GM23248 (cell line): ENCODE measurements at regions not wholly inside any gene's neighbourhood (a gene's known extent, or its start where the extent isn't known, plus 50 kb on each side); places are given as distances from the start of the nearest gene placed in this dataset.

Experiments
- DNase-seq: peaks from one replicate; pipeline ENCODE4 v3.0.0-alpha.2; 2015
- H2AFZ ChIP-seq: fragments of 200-600 bp; sonication (generic); 2 replicates; pipeline ENCODE4 v1.6.1; 2016; ENCODE audit warnings: antibody characterized with exemption
- H3F3A ChIP-seq: fragments of 200-600 bp; sonication (generic); 2 replicates; pipeline ENCODE4 v1.6.1; 2016; ENCODE audit warnings: mild to moderate bottlenecking, antibody characterized with exemption, mixed run types; ENCODE audit not compliant: insufficient read depth
- H3K27ac ChIP-seq: fragments of 200-600 bp; sonication (generic); 2 replicates; pipeline ENCODE4 v1.5.1; 2016; ENCODE audit warnings: mild to moderate bottlenecking
- H3K27me3 ChIP-seq: fragments of 200-600 bp; sonication (generic); replicated peaks from 2 replicates; pipeline ENCODE4 v1.6.1; 2016; ENCODE audit warnings: mild to moderate bottlenecking; ENCODE audit not compliant: insufficient read depth
- H3K36me3 ChIP-seq: fragments of 200-600 bp; sonication (generic); 2 replicates; pipeline ENCODE4 v1.6.1; 2016; ENCODE audit warnings: low read depth, mild to moderate bottlenecking
- H3K4me1 ChIP-seq: fragments of 200-600 bp; sonication (generic); 2 replicates; pipeline ENCODE4 v1.6.1; 2016; ENCODE audit warnings: mild to moderate bottlenecking; ENCODE audit not compliant: insufficient read depth
- H3K4me2 ChIP-seq: fragments of 200-600 bp; sonication (generic); one replicate; pipeline ENCODE4 v1.6.1; 2016; ENCODE audit warnings: mild to moderate bottlenecking; ENCODE audit not compliant: unreplicated experiment
- H3K4me3 ChIP-seq: fragments of 200-600 bp; sonication (generic); 2 replicates; pipeline ENCODE4 v1.5.1; 2016; ENCODE audit warnings: mild to moderate bottlenecking
- H3K79me2 ChIP-seq: fragments of 200-600 bp; sonication (generic); 2 replicates; pipeline ENCODE4 v1.6.1; 2016; ENCODE audit warnings: mild to moderate bottlenecking; ENCODE audit not compliant: insufficient read depth
- H3K9ac ChIP-seq: fragments of 200-600 bp; sonication (generic); 2 replicates; pipeline ENCODE4 v1.6.1; 2016; ENCODE audit warnings: mild to moderate bottlenecking
- H3K9me2 ChIP-seq: fragments of 200-600 bp; sonication (generic); 2 replicates; pipeline ENCODE4 v1.6.1; 2016; ENCODE audit warnings: mixed run types, mild to moderate bottlenecking, moderate library complexity; ENCODE audit not compliant: insufficient read depth
- H3K9me3 ChIP-seq: fragments of 200-600 bp; sonication (generic); one replicate; pipeline ENCODE4 v1.6.1; 2017; ENCODE audit warnings: low read depth
- H4K20me1 ChIP-seq: fragments of 200-600 bp; sonication (generic); 2 replicates; pipeline ENCODE4 v1.6.0; 2016; ENCODE audit not compliant: insufficient read depth
- EZH2 ChIP-seq: fragments of 200-600 bp; sonication (generic); IDR thresholded peaks from 2 replicates; pipeline ENCODE4 v1.6.1; 2018; ENCODE audit warnings: antibody characterized with exemption, mild to moderate bottlenecking; ENCODE audit not compliant: insufficient read depth, poor library complexity, severe bottlenecking
- EZH2phosphoT487 ChIP-seq: fragments of 200-600 bp; sonication (generic); IDR thresholded peaks from 2 replicates; pipeline ENCODE4 v1.6.1; 2018; ENCODE audit warnings: antibody characterized with exemption, moderate library complexity, mild to moderate bottlenecking, low read depth; ENCODE audit not compliant: insufficient read depth
- WGBS, 2 experiments: methylation state at CpG; one replicate each; pipeline ENCODE4 v1.1.6; 2015 to 2017; ENCODE audit warnings: low lambda C conversion rate in 2 of 2, low coverage in 1 of 2; ENCODE audit errors: missing lambda C conversion rate in 2 of 2; 5-methylcytosine and 5-hydroxymethylcytosine counted together
- in situ Hi-C: fragments of 300-500 bp; cut with MboI; formaldehyde crosslinking; loops from 2 replicates; pipeline ENCODE4 v1.15.0; 2020

- no peak overlapping the region for H3K9ac ChIP-seq
- no peaks in the 10 kb centered on the region for H3K36me3 ChIP-seq
- H2AFZ ChIP-seq = no peak overlapping the region
- H3K27me3 ChIP-seq = no peaks in the 10 kb centered on the region
- no peak for DNase-seq
- no peaks in the 10 kb centered on the region for H3K9me2 ChIP-seq
- no peak overlapping the region for H3K4me3 ChIP-seq
- 61 to 73% methylated on average over 2 of the region's 2 CpGs for WGBS, 2 experiments
- H3K27ac ChIP-seq = no peak overlapping the region
- no peaks in the 10 kb centered on the region for H3K9me3 ChIP-seq
- no peaks in the 10 kb centered on the region for H4K20me1 ChIP-seq
- in situ Hi-C loops = no loop called here
- no peaks in the 10 kb centered on the region for H3F3A ChIP-seq
- no peak overlapping the region for H3K4me2 ChIP-seq
- H3K79me2 ChIP-seq = no peaks in the 10 kb centered on the region
- H3K4me1 ChIP-seq = no peaks in the 10 kb centered on the region
- no peak for TF ChIP-seq EZH2
- TF ChIP-seq EZH2phosphoT487 = no peak
Observed at GRCh38 chr3:153649286-153649839, 471.8 kb upstream of the ARHGEF26 start.

GRCh38 chr3:153652076-153652475, 469.1 kb upstream of the ARHGEF26 start:
- DNase-seq = peak; percentile 29
- no peaks in the 10 kb centered on the region for H3K79me2 ChIP-seq

GRCh38 chr3:153657046-153657445, 464.1 kb upstream of the ARHGEF26 start:
- Histone ChIP-seq H4K20me1 (no peaks in the 10 kb centered on the region), H3K4me2 (no peak overlapping the region), H3K27me3 (no peaks in the 10 kb centered on the region), H3K9me3 (no peaks in the 10 kb centered on the region), H3K4me3 (no peak overlapping the region), H3K4me1 (no peaks in the 10 kb centered on the region), H3K9ac (no peak overlapping the region), H3K9me2 (no peaks in the 10 kb centered on the region), H2AFZ (no peak overlapping the region), H3F3A (no peaks in the 10 kb centered on the region), H3K79me2 (no peaks in the 10 kb centered on the region), H3K27ac (no peak overlapping the region), H3K36me3 (no peaks in the 10 kb centered on the region)
- TF ChIP-seq EZH2 (no peak), EZH2phosphoT487 (no peak)
- no peak for DNase-seq
- in situ Hi-C loops = no loop called here

More at GRCh38 chr3:153652076-153652475, 469.1 kb upstream of the ARHGEF26 start:
- TF ChIP-seq EZH2phosphoT487 = no peak
- Histone ChIP-seq H3K9ac (no peak overlapping the region), H3K27me3 (no peaks in the 10 kb centered on the region), H4K20me1 (no peaks in the 10 kb centered on the region), H3K36me3 (no peaks in the 10 kb centered on the region), H3K27ac (no peak overlapping the region), H3K4me3 (no peak overlapping the region), H3F3A (no peaks in the 10 kb centered on the region), H3K9me3 (no peaks in the 10 kb centered on the region), H3K4me1 (no peaks in the 10 kb centered on the region), H3K9me2 (no peaks in the 10 kb centered on the region), H3K4me2 (no peak overlapping the region), H2AFZ (no peak overlapping the region)
- in situ Hi-C loops = no loop called here

GRCh38 chr3:153657461-153657860, 463.7 kb upstream of the ARHGEF26 start:
- 80 to 83% methylated on average over 3 of the region's 3 CpGs for WGBS, 2 experiments
- in situ Hi-C loops = no loop called here
- no peak overlapping the region for H3K4me2 ChIP-seq

GRCh38 chr3:153658136-153658535, 463.1 kb upstream of the ARHGEF26 start:
- Histone ChIP-seq H3K4me2 (no peak overlapping the region), H3K9me2 (no peaks in the 10 kb centered on the region), H3K9ac (no peak overlapping the region), H3K27ac (no peak overlapping the region), H3K36me3 (no peaks in the 10 kb centered on the region), H3K9me3 (no peaks in the 10 kb centered on the region), H3K27me3 (no peaks in the 10 kb centered on the region), H3K79me2 (no peaks in the 10 kb centered on the region), H3K4me3 (no peak overlapping the region), H4K20me1 (no peaks in the 10 kb centered on the region), H3F3A (no peaks in the 10 kb centered on the region), H2AFZ (no peak overlapping the region), H3K4me1 (no peaks in the 10 kb centered on the region)
- in situ Hi-C loops = no loop called here
- peak; percentile 59 for DNase-seq
- TF ChIP-seq EZH2phosphoT487 (0 out of 2 replicates have a peak, but pooled peaks have one; percentile 66), EZH2 (no peak)

More at GRCh38 chr3:153657461-153657860, 463.7 kb upstream of the ARHGEF26 start:
- Histone ChIP-seq H3K4me1 (no peaks in the 10 kb centered on the region), H3K9me3 (no peaks in the 10 kb centered on the region), H3K27ac (no peak overlapping the region), H3K4me3 (no peak overlapping the region), H2AFZ (no peak overlapping the region), H3K79me2 (no peaks in the 10 kb centered on the region), H3K9ac (no peak overlapping the region), H3K27me3 (no peaks in the 10 kb centered on the region), H4K20me1 (no peaks in the 10 kb centered on the region), H3F3A (no peaks in the 10 kb centered on the region), H3K9me2 (no peaks in the 10 kb centered on the region), H3K36me3 (no peaks in the 10 kb centered on the region)
- no peak for DNase-seq
- no peak for TF ChIP-seq EZH2phosphoT487
- TF ChIP-seq EZH2 = no peak
